ENCODE measurements at regions not wholly inside any gene's neighbourhood (a gene's known extent, or its start where the extent isn't known, plus 50 kb on each side); places are given as distances from the start of the nearest gene placed in this dataset.

- H3K9ac ChIP-seq (ENCODE audit: low read length): no peak overlapping the region
- H3K4me3 ChIP-seq (ENCODE audit: low read length): no peak overlapping the region
- no peak overlapping the region for H3K27ac ChIP-seq (ENCODE audit: low read length)
- no peaks in the 10 kb centered on the region for H3K9me3 ChIP-seq (ENCODE audit: control insufficient read depth, low read depth, low read length)
- H3K4me1 ChIP-seq (ENCODE audit: control insufficient read depth, low read depth, low read length): peaks cover 8% of the 10 kb centered on the region
- no peaks in the 10 kb centered on the region for H3K36me3 ChIP-seq (ENCODE audit: control insufficient read depth, low read depth, low read length)
- no peaks in the 10 kb centered on the region for H3K27me3 ChIP-seq (ENCODE audit: control insufficient read depth, insufficient read depth, low read length)
Measured at GRCh38 chr18:79606621-79607331, 72.8 kb upstream of the CTDP1 start.

GRCh38 chr18:79607361-79607952 lies 72.1 kb upstream of the CTDP1 start:
- H3K4me1 ChIP-seq (ENCODE audit: control insufficient read depth, low read depth, low read length): peaks cover 8% of the 10 kb centered on the region
- no peaks in the 10 kb centered on the region for H3K27me3 ChIP-seq (ENCODE audit: control insufficient read depth, insufficient read depth, low read length)
- no peak overlapping the region for H3K9ac ChIP-seq (ENCODE audit: low read length)
- no peaks in the 10 kb centered on the region for H3K9me3 ChIP-seq (ENCODE audit: control insufficient read depth, low read depth, low read length)
- H3K27ac ChIP-seq (ENCODE audit: low read length): no peak overlapping the region
- no peak overlapping the region for H3K4me3 ChIP-seq (ENCODE audit: low read length)
- H3K36me3 ChIP-seq (ENCODE audit: control insufficient read depth, low read depth, low read length): no peaks in the 10 kb centered on the region

- Histone ChIP-seq H3K9me3 (ENCODE audit: control insufficient read depth, low read depth, low read length) (no peaks in the 10 kb centered on the region), H3K9ac (ENCODE audit: low read length) (no peak overlapping the region), H3K4me1 (ENCODE audit: control insufficient read depth, low read depth, low read length) (peaks cover 8% of the 10 kb centered on the region), H3K27ac (ENCODE audit: low read length) (no peak overlapping the region), H3K4me3 (ENCODE audit: low read length) (no peak overlapping the region), H3K27me3 (ENCODE audit: control insufficient read depth, insufficient read depth, low read length) (no peaks in the 10 kb centered on the region), H3K36me3 (ENCODE audit: control insufficient read depth, low read depth, low read length) (no peaks in the 10 kb centered on the region)
Measured at GRCh38 chr18:79608069-79608468, 71.5 kb upstream of the CTDP1 start.

GRCh38 chr18:79608535-79608934 lies 71.1 kb upstream of the CTDP1 start:
- H3K27me3 ChIP-seq (ENCODE audit: control insufficient read depth, insufficient read depth, low read length): no peaks in the 10 kb centered on the region
- H3K27ac ChIP-seq (ENCODE audit: low read length): no peak overlapping the region
- no peak overlapping the region for H3K9ac ChIP-seq (ENCODE audit: low read length)
- no peak overlapping the region for H3K4me3 ChIP-seq (ENCODE audit: low read length)
- peaks cover 8% of the 10 kb centered on the region for H3K4me1 ChIP-seq (ENCODE audit: control insufficient read depth, low read depth, low read length)
- H3K9me3 ChIP-seq (ENCODE audit: control insufficient read depth, low read depth, low read length): no peaks in the 10 kb centered on the region
- H3K36me3 ChIP-seq (ENCODE audit: control insufficient read depth, low read depth, low read length): no peaks in the 10 kb centered on the region

- Histone ChIP-seq H3K9me3 (ENCODE audit: control insufficient read depth, low read depth, low read length) (no peaks in the 10 kb centered on the region), H3K4me1 (ENCODE audit: control insufficient read depth, low read depth, low read length) (peaks cover 8% of the 10 kb centered on the region), H3K36me3 (ENCODE audit: control insufficient read depth, low read depth, low read length) (no peaks in the 10 kb centered on the region), H3K27ac (ENCODE audit: low read length) (no peak overlapping the region), H3K4me3 (ENCODE audit: low read length) (no peak overlapping the region), H3K27me3 (ENCODE audit: control insufficient read depth, insufficient read depth, low read length) (no peaks in the 10 kb centered on the region), H3K9ac (ENCODE audit: low read length) (no peak overlapping the region)
Measured at GRCh38 chr18:79608999-79609461, 70.6 kb upstream of the CTDP1 start.

GRCh38 chr18:79609841-79610281 lies 69.7 kb upstream of the CTDP1 start:
- H3K27me3 ChIP-seq (ENCODE audit: control insufficient read depth, insufficient read depth, low read length): no peaks in the 10 kb centered on the region
- no peak overlapping the region for H3K27ac ChIP-seq (ENCODE audit: low read length)
- no peak overlapping the region for H3K9ac ChIP-seq (ENCODE audit: low read length)
- no peaks in the 10 kb centered on the region for H3K9me3 ChIP-seq (ENCODE audit: control insufficient read depth, low read depth, low read length)
- H3K4me1 ChIP-seq (ENCODE audit: control insufficient read depth, low read depth, low read length): peaks cover 8% of the 10 kb centered on the region
- H3K36me3 ChIP-seq (ENCODE audit: control insufficient read depth, low read depth, low read length): no peaks in the 10 kb centered on the region
- no peak overlapping the region for H3K4me3 ChIP-seq (ENCODE audit: low read length)

- no peak overlapping the region for H3K4me3 ChIP-seq (ENCODE audit: low read length)
- H3K9ac ChIP-seq (ENCODE audit: low read length): no peak overlapping the region
- H3K27ac ChIP-seq (ENCODE audit: low read length): no peak overlapping the region
- H3K4me1 ChIP-seq (ENCODE audit: control insufficient read depth, low read depth, low read length): peaks cover 8% of the 10 kb centered on the region
- no peaks in the 10 kb centered on the region for H3K36me3 ChIP-seq (ENCODE audit: control insufficient read depth, low read depth, low read length)
- H3K27me3 ChIP-seq (ENCODE audit: control insufficient read depth, insufficient read depth, low read length): no peaks in the 10 kb centered on the region
- no peaks in the 10 kb centered on the region for H3K9me3 ChIP-seq (ENCODE audit: control insufficient read depth, low read depth, low read length)
Measured at GRCh38 chr18:79610461-79611039, 69.1 kb upstream of the CTDP1 start.

GRCh38 chr18:79611040-79611681 lies 68.4 kb upstream of the CTDP1 start:
- no peaks in the 10 kb centered on the region for H3K9me3 ChIP-seq (ENCODE audit: control insufficient read depth, low read depth, low read length)
- H3K4me1 ChIP-seq (ENCODE audit: control insufficient read depth, low read depth, low read length): peaks cover 8% of the 10 kb centered on the region
- no peak overlapping the region for H3K9ac ChIP-seq (ENCODE audit: low read length)
- no peak overlapping the region for H3K4me3 ChIP-seq (ENCODE audit: low read length)
- H3K27me3 ChIP-seq (ENCODE audit: control insufficient read depth, insufficient read depth, low read length): no peaks in the 10 kb centered on the region
- no peak overlapping the region for H3K27ac ChIP-seq (ENCODE audit: low read length)
- no peaks in the 10 kb centered on the region for H3K36me3 ChIP-seq (ENCODE audit: control insufficient read depth, low read depth, low read length)

GRCh38 chr18:79612291-79613108 lies 67.1 kb upstream of the CTDP1 start:
- Histone ChIP-seq H3K27ac (ENCODE audit: low read length) (no peak overlapping the region), H3K4me3 (ENCODE audit: low read length) (no peak overlapping the region), H3K27me3 (ENCODE audit: control insufficient read depth, insufficient read depth, low read length) (peaks cover 4% of the 10 kb centered on the region), H3K4me1 (ENCODE audit: control insufficient read depth, low read depth, low read length) (peaks cover 8% of the 10 kb centered on the region), H3K9ac (ENCODE audit: low read length) (no peak overlapping the region), H3K9me3 (ENCODE audit: control insufficient read depth, low read depth, low read length) (no peaks in the 10 kb centered on the region), H3K36me3 (ENCODE audit: control insufficient read depth, low read depth, low read length) (no peaks in the 10 kb centered on the region)

GRCh38 chr18:79613186-79613931 lies 66.2 kb upstream of the CTDP1 start:
- no peaks in the 10 kb centered on the region for H3K36me3 ChIP-seq (ENCODE audit: control insufficient read depth, low read depth, low read length)
- H3K4me1 ChIP-seq (ENCODE audit: control insufficient read depth, low read depth, low read length): peaks cover 8% of the 10 kb centered on the region
- H3K27me3 ChIP-seq (ENCODE audit: control insufficient read depth, insufficient read depth, low read length): peaks cover 4% of the 10 kb centered on the region
- H3K27ac ChIP-seq (ENCODE audit: low read length): no peak overlapping the region
- no peak overlapping the region for H3K9ac ChIP-seq (ENCODE audit: low read length)
- no peaks in the 10 kb centered on the region for H3K9me3 ChIP-seq (ENCODE audit: control insufficient read depth, low read depth, low read length)
- no peak overlapping the region for H3K4me3 ChIP-seq (ENCODE audit: low read length)
